ENCODE measurements at regions not wholly inside any gene's neighbourhood (a gene's known extent, or its start where the extent isn't known, plus 50 kb on each side); places are given as distances from the start of the nearest gene placed in this dataset.

DNA sequence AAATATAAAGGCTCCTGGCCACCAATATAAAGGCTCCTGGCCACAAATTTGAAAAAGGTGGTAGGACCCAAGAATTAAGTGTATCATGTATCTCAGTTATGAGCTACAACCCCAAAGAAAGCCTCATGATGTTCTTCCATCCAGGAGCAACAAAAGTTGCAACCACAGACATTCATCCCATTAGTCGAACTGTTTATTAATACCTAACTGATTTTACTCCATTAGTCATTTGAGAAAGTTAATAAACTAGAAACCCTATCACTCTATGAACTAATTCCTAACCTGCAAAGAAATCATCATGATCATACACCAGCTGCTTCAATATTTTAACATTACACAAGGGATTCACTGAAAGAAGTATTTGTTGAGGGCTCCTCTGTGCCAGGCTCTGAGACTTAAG is 253.2 kb upstream of the GRIP1 start:
- no peak for DNase-seq (ENCODE audit: extremely low read depth, insufficient read length)
- H3K27me3 ChIP-seq (replicated peaks; ENCODE audit: control insufficient read depth, insufficient read depth, low read length) = no peaks in the 10 kb centered on the region
- TF ChIP-seq, protein P1, sequence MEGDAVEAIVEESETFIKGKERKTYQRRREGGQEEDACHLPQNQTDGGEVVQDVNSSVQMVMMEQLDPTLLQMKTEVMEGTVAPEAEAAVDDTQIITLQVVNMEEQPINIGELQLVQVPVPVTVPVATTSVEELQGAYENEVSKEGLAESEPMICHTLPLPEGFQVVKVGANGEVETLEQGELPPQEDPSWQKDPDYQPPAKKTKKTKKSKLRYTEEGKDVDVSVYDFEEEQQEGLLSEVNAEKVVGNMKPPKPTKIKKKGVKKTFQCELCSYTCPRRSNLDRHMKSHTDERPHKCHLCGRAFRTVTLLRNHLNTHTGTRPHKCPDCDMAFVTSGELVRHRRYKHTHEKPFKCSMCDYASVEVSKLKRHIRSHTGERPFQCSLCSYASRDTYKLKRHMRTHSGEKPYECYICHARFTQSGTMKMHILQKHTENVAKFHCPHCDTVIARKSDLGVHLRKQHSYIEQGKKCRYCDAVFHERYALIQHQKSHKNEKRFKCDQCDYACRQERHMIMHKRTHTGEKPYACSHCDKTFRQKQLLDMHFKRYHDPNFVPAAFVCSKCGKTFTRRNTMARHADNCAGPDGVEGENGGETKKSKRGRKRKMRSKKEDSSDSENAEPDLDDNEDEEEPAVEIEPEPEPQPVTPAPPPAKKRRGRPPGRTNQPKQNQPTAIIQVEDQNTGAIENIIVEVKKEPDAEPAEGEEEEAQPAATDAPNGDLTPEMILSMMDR (IDR thresholded peaks at IDR 0.05; ENCODE audit: insufficient read depth, low read length, poor library complexity, severe bottlenecking) = no peak
- no peaks in the 10 kb centered on the region for H3K36me3 ChIP-seq (ENCODE audit: control insufficient read depth, insufficient read depth, low read length)
- no peak overlapping the region for H3K4me3 ChIP-seq (replicated peaks; ENCODE audit: low read depth, low read length)

DNA sequence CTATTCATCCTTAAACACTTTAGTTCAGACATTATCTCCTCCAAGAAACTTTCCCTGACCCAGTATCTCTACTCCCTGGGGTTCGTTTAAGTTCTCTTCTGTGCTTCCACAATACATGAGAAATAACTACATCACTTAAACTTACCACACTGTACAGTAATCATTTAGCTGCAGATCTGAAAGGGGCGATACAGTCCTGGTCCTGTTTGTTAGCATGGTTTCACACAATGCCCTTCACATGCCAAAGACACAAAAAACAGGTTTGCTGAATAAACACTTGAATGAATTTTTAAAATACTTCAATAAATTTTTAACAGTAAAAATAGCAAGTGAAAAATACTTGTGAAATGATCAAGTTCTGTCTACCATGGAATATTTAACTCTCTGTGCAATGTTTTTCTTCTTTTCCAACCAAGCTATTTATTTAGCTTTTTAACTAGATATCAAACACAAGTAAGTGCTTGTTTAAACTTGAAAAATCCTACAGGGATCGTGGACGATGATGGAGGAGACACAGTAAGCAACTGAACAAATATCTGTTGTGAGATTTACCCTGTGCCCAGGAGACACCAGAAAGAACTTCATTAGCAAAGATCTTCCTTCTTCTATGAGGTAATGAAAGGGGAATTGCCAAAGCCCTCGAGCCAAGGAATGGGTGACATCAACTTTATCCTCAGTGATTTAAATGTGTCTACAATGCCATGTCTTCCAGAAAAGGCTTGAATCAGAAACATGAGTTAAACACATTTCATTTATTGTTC is 255.6 kb upstream of the GRIP1 start:
- Histone ChIP-seq H3K4me3 (replicated peaks; ENCODE audit: low read depth, low read length) (no peak overlapping the region), H3K27me3 (replicated peaks; ENCODE audit: control insufficient read depth, insufficient read depth, low read length) (no peaks in the 10 kb centered on the region), H3K36me3 (ENCODE audit: control insufficient read depth, insufficient read depth, low read length) (no peaks in the 10 kb centered on the region)
- TF ChIP-seq, protein P1 (IDR thresholded peaks at IDR 0.05; ENCODE audit: insufficient read depth, low read length, poor library complexity, severe bottlenecking) = no peak
- no peak for DNase-seq (ENCODE audit: extremely low read depth, insufficient read length)

DNA sequence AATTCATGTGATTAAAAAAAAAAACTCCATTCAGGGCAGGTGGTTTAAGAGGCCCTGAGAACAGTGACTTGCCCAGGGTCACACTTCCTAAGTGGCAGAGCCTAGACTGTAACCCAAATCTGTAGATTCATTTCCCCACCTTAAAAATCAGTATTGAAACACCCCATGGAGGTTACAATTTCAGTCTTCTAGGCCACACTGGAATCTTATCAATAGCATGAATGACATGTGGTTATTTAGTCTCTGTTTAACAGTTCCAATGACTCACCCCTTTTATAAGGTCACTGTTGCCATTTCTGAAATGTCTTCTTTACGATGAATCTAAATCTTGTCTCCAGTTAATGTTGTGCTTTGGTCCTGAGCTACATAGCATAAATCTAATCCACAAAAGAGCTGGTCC is 262.3 kb upstream of the GRIP1 start:
- H3K36me3 ChIP-seq (ENCODE audit: control insufficient read depth, insufficient read depth, low read length) = no peaks in the 10 kb centered on the region
- TF ChIP-seq, protein P1 (IDR thresholded peaks at IDR 0.05; ENCODE audit: insufficient read depth, low read length, poor library complexity, severe bottlenecking) = no peak
- H3K27me3 ChIP-seq (replicated peaks; ENCODE audit: control insufficient read depth, insufficient read depth, low read length) = no peaks in the 10 kb centered on the region
- no peak for DNase-seq (ENCODE audit: extremely low read depth, insufficient read length)
- H3K4me3 ChIP-seq (replicated peaks; ENCODE audit: low read depth, low read length) = no peak overlapping the region

DNA sequence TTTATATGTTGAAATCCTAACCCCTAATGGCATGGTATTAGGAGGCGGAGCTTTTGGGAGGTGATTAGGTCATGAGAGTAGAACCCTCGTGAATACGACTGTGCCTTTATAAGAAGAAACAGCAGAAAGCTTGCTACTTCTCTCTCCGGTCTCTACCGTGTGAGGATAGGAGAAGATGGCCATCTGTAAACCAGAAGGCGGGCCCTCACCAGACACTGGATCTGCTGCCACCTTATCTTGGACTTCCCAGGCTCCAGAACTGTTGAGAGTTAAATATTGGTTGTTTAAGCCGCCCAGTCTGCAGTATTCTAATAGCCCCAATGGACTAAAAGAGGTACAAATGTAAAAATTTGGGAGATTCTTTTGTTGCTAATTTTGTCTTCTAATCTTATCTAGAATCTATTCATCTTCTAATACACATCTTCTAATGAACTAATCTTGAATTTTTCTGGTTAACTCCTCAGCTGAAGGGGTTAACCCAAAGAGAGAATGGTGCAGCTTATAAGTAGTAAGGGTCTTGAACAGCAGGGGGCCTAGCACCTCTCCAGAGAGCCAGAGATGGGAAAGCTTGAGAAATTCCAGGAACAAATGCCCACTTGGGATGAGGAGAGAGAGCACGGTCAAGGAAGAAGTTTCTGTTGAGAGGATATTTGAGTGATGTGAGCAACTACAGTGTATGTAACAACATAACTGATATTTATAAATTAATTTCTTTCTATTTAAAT is 264.0 kb upstream of the GRIP1 start:
- Histone ChIP-seq H3K27me3 (replicated peaks; ENCODE audit: control insufficient read depth, insufficient read depth, low read length) (no peaks in the 10 kb centered on the region), H3K4me3 (replicated peaks; ENCODE audit: low read depth, low read length) (no peak overlapping the region), H3K36me3 (ENCODE audit: control insufficient read depth, insufficient read depth, low read length) (no peaks in the 10 kb centered on the region)
- TF ChIP-seq, protein P1 (IDR thresholded peaks at IDR 0.05; ENCODE audit: insufficient read depth, low read length, poor library complexity, severe bottlenecking) = no peak
- no peak for DNase-seq (ENCODE audit: extremely low read depth, insufficient read length)

DNA sequence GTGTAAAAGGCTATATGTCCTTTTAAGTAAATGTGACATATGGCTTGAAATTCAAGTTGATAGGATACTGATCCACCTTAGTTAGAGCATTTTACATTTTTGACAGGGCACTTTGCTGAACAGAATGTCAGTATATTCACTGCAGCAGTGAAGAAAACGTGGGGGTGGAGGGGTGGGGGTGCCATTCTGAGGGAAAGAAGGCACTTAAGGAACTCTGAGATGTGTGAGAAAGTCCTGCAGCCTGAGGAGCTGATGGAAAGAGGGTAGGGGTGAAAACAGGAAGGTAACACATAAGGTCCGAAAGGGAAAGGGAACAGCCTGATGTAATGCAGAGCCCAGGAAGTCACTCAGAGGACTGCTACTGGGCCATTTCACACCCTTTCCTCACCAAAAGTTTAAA is 265.5 kb upstream of the GRIP1 start:
- H3K4me3 ChIP-seq (replicated peaks; ENCODE audit: low read depth, low read length) = no peak overlapping the region
- DNase-seq (ENCODE audit: extremely low read depth, insufficient read length) = no peak
- TF ChIP-seq, protein P1 (IDR thresholded peaks at IDR 0.05; ENCODE audit: insufficient read depth, low read length, poor library complexity, severe bottlenecking) = no peak
- H3K27me3 ChIP-seq (replicated peaks; ENCODE audit: control insufficient read depth, insufficient read depth, low read length) = no peaks in the 10 kb centered on the region
- H3K36me3 ChIP-seq (ENCODE audit: control insufficient read depth, insufficient read depth, low read length) = no peaks in the 10 kb centered on the region
